GM19351 (cell line): ENCODE measurements at regions not wholly inside any gene's neighbourhood (a gene's known extent, or its start where the extent isn't known, plus 50 kb on each side); places are given as distances from the start of the nearest gene placed in this dataset.
"Not testable (repeated sequence)": the region's sequence is repeated elsewhere in the genome, so short reads cannot be mapped to it uniquely, and the experiment has no call there.

Source experiments
- ATAC-seq: cut with Tn5 transposase; IDR thresholded peaks from one replicate; pipeline ENCODE4 v1.9.1; 2021; ENCODE audit warnings: mild to moderate bottlenecking, moderate library complexity; ENCODE audit not compliant: unreplicated experiment

DNA sequence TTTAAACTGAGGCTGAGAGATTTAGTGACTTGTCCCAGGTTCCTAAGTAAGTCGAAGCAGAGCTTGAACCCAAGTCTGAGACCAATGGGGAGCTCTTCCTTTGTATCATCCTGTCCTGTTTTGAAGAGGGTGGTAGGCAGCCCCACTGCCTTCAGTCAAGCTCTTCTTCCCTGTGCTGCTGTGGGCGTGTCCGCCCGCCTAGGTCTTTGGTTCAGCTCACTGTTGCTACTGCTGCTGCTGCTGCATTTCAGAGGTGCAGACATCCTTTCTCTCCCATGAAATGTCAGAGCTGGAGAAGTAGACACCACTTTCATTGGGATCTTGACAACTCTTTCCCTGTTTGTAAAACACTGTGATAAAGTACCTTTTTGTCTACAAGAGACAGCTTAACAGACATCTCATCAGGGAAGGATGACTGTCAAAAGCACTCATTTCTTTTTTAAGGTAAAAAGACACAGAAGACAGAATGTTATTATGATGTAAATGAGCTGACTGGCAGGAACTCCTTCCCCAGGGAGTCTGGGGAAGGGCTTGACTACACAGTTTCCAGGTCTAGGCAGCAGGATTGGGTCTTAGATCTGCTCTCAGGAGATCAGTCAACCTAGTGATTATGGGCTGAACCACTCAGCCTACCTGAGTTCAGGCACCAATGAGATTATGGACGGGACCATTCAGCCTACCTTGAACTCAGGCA lies 91.7 kb upstream of the TRIB2 start:
- no peak for ATAC-seq

DNA sequence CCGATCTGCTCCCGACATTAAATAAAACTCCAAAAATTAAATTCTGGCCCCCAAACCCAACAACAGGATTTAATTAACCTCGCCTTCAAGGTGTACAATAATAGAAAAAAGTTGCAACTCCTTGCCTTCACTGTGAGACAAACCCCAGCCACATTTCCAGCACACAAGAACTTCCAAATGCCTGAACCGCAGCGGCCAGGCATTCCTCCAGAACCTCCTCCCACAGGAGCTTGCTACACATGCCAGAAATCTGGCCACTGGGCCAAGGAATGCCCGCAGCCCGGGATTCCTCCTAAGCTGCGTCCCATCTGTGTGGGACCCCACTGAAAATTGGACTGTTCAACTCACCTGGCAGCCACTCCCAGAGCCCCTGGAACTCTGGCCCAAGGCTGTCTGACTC lies 88.2 kb upstream of the TRIB2 start:
- not testable (repeated sequence) for ATAC-seq

DNA sequence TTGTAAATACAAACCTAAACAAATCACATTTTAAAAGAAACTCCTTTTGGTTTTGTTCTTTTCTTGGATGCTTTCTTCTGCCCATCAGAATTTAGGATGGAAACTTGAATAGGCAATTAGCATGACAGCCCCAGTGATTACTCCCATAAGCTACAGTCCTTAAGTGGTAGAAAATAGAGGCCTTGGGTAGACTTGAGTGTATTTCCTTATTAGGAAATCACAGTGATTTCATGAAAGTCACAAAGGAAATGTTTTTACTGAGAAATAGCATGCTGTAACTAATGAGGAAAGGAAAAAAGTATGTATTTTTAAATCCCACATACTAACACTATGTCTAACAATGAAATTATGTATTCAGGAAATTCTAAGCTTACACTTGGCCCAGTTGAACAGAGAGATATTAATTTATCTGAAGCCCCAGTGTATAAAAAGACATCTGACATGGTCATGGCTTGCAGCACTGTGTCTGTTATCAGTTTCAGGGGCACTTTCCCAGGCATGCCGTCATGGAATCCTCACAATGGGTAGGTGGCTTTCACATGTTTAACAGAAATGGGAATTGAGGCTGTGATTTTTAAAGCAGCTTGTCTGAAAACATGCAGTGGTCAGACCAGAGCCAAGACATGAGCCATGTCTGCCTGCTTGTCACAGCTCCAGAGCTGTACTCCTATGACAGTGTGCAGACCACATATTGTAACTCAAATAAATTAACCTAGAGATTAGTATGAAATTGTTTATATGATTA lies 79.7 kb upstream of the TRIB2 start:
- no peak for ATAC-seq

- ATAC-seq: no peak
These were observed 79.0 kb upstream of the TRIB2 start for GRCh38 chr2:12637754-12638153.

- no peak for ATAC-seq
These were observed 75.3 kb upstream of the TRIB2 start for GRCh38 chr2:12641441-12641840.

- ATAC-seq: no peak
These were observed 74.4 kb upstream of the TRIB2 start for GRCh38 chr2:12642332-12642731.

DNA sequence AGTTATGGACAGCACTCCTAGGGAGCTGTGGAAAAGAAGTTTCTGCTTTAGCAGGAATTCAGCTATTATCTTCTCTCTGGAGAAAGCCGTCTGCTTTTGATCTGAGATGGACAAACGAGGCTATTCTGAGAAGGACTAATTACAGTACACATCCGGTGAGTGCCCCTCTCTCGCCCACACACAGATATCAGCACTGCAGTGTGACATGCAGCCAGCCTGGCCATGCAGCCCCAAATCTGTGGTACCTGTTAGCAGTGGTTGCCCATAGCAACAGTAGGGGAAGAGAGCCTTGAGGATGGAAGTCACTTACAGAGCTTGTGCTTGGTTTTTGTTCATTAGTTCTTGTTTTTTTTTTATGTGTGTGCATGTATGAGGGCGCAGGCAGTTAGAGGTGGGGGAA lies 73.9 kb upstream of the TRIB2 start:
- ATAC-seq: peak; percentile 84

DNA sequence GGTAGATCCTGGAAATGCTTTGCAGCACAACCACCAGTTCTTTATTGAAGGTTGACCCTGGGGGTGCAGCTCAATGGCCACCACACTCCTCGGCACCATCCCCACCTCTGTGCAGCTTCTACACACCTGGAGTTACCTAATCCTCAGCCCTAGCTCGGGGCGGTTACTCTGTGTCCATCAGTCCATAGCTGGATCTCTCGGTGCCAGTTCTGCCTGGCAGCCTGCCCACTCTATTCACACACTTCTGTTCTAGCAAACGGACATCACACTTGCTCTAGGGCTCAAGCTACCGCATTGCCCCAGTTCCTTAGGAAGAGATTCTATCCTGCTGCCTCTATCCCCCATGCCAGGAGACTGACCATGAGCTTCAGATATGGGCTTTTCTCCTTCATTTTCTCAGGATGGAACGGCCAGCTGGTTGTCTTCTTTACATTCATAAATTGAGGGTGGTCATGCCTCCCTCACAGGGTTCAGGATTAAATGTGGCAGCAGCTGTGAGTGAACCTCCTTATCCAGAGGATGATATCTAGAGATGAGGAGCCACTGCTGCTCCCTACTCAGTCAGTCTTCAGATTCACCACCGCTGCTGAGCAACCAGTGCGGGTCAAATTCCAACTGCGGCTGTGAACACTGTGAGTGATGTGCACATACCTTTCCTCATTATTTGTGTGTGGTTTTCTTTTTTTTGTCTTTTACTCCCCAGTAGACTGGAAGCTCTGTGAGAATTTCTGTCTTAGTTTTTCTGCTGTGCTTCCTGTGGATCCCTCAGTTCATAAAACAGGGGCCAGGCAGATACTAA lies 66.9 kb upstream of the TRIB2 start:
- ATAC-seq: no peak

GRCh38 chr2:12651641-12652040 lies 65.1 kb upstream of the TRIB2 start:
- no peak for ATAC-seq

DNA sequence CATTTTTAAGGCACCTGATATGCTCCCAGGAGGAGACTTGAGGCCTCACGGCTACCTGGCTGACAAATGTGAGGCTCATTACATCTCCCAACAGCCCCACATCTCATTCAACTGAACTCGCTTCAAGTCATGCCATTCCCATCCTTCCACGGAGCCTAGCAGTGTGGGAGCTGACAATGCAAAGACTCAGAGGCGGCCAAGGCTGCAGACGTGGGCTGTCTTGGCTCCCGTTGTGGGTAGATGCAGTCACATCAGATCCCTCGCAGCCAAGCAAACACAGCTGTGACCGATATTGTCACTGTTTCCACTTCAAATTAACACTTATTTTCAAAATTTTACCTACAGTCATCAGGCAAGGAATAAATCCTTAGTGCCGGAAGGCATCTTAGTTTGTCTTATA lies 64.0 kb upstream of the TRIB2 start:
- ATAC-seq: no peak

DNA sequence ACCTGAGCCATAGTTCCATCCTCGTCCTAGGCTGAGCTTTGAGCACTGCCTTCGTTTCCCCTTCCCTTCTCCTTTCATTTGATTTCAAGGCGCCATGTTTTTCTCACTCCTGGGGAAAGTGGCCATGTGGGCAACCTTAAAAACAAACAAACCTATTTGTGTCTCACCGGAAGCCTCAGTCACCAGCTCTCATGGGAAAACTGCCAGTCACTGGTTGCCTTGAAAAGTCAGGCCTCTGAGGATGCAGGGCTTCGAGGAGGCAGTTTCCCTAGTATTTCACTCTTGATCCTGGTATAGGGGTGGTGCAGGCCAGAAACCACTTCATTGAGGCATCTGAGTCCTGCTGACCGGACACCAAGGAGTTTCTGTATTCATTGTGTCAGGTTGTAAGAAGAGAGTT lies 59.2 kb upstream of the TRIB2 start:
- no peak for ATAC-seq

DNA sequence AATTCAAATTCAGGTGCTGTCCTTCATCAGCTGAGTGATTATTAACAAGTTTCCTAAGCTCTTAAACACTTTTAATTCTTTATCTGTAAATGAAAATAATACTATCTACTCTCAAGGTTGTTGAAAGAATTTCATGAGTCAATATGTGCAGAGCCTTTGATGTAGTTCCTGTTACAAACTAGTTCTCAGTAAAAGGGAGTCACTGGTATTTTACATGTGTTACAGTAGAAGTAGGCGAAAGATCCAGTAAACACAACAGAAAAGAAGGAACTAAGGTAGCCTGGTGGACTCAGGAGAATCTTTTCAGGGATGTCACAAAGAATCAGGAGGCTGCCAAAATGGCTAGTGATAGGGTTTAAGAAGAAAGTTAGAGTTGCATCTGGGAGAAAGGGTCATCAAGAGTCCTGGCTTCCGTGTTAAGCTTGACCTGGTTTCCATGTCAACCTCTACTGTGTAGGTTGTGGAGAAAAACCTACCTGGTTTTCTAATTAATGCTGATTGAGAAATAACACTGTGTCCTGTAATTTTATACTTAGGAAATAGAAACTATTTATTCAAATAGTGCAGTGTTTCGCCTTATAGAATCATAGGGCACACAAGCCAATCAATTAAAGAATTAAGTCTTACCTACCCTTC lies 58.3 kb upstream of the TRIB2 start:
- no peak for ATAC-seq

GRCh38 chr2:12661489-12661888 lies 55.2 kb upstream of the TRIB2 start:
- ATAC-seq: no peak

DNA sequence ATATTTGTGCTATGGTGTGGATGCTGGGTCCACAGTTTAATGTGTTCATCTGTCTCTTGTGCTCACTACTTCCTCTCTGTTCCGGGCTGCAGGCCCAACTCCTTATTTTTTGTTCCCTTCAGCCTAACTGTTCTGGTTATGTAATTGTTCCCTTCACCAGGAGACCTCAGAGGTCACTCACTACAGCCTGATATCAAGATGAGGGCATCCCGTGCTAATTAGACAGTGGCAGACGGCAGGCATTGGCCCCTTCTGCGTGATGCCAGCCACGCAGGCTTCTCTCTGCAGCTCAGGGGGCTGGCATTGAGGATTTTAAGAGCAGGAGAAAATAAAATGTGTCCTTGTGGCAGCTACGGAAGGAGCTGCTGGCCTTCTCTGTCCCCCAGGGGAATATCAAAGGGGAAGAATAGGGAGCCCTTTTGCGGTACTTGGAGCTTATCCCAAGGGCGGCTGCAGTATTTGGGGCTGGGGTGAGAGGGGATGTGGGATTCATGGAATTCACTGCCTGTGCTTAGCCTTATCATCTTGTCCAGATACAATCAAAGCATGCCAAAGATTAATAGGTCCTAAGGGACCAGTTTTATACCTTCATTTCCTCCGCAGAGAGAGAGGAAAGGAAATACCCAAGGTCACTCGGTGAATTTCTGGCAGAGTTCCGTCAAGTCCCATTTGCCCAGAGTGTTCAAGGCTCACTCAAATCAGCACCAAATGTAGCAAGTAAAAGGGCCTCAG lies 53.3 kb upstream of the TRIB2 start:
- no peak for ATAC-seq

GRCh38 chr2:12665334-12665733 lies 51.4 kb upstream of the TRIB2 start:
- ATAC-seq: no peak

GRCh38 chr2:12666445-12666844 lies 50.3 kb upstream of the TRIB2 start:
- ATAC-seq: no peak
